Smooth muscle cell (in vitro differentiated cells): ENCODE measurements at regions not wholly inside any gene's neighbourhood (a gene's known extent, or its start where the extent isn't known, plus 50 kb on each side); places are given as distances from the start of the nearest gene placed in this dataset.

Experiments used
- DNase-seq: peaks from one replicate; lab custom pipeline; 2025; ENCODE audit not compliant: unreplicated experiment; lab: John Stamatoyannopoulos, UW
- H2AFZ ChIP-seq: fragments of 200-600 bp; sonication (generic); 2 replicates; pipeline ENCODE4 v1.6.0; 2016; ENCODE audit warnings: antibody characterized with exemption, low read depth, mild to moderate bottlenecking
- H3F3A ChIP-seq: fragments of 200-600 bp; sonication (generic); 2 replicates; pipeline ENCODE4 v1.6.0; 2017; ENCODE audit warnings: antibody characterized with exemption, low read depth
- H3K27ac ChIP-seq: fragments of 200-600 bp; sonication (generic); 2 replicates; pipeline ENCODE4 v1.5.1; 2016; ENCODE audit warnings: low read depth, mild to moderate bottlenecking
- H3K27me3 ChIP-seq: fragments of 200-600 bp; sonication (generic); 2 replicates; pipeline ENCODE4 v1.6.1; 2016; ENCODE audit warnings: low read depth, mild to moderate bottlenecking
- H3K36me3 ChIP-seq: fragments of 200-600 bp; sonication (generic); 2 replicates; pipeline ENCODE4 v1.5.1; 2016; ENCODE audit warnings: low read depth
- H3K4me1 ChIP-seq: fragments of 200-600 bp; sonication (generic); 2 replicates; pipeline ENCODE4 v1.5.1; 2016; ENCODE audit warnings: low read depth
- H3K4me2 ChIP-seq: fragments of 200-600 bp; sonication (generic); 2 replicates; pipeline ENCODE4 v1.6.0; 2016; ENCODE audit warnings: mild to moderate bottlenecking
- H3K4me3 ChIP-seq: fragments of 200-600 bp; sonication (generic); 2 replicates; pipeline ENCODE4 v1.5.1; 2016; ENCODE audit warnings: mild to moderate bottlenecking
- H3K79me2 ChIP-seq: fragments of 200-600 bp; sonication (generic); 2 replicates; pipeline ENCODE4 v1.6.0; 2016; ENCODE audit warnings: low read depth, mild to moderate bottlenecking
- H3K9ac ChIP-seq: fragments of 200-600 bp; sonication (generic); 2 replicates; pipeline ENCODE4 v1.6.0; 2016; ENCODE audit warnings: low read depth
- H3K9me3 ChIP-seq: fragments of 200-600 bp; sonication (generic); replicated peaks from 2 replicates; pipeline ENCODE4 v1.5.1; 2016; ENCODE audit warnings: low read depth
- H4K20me1 ChIP-seq: fragments of 200-600 bp; sonication (generic); 2 replicates; pipeline ENCODE4 v1.6.0; 2016; ENCODE audit warnings: low read depth
- CTCF ChIP-seq: fragments of 200-600 bp; sonication (generic); IDR thresholded peaks from 2 replicates; pipeline ENCODE4 v1.5.1; 2017; ENCODE audit warnings: borderline replicate concordance, mild to moderate bottlenecking, antibody characterized with exemption; ENCODE audit not compliant: insufficient read depth, poor library complexity, severe bottlenecking
- WGBS: methylation state at CpG from one replicate; pipeline ENCODE4 v1.1.7; 2016; ENCODE audit warnings: low lambda C conversion rate; 5-methylcytosine and 5-hydroxymethylcytosine counted together

DNA sequence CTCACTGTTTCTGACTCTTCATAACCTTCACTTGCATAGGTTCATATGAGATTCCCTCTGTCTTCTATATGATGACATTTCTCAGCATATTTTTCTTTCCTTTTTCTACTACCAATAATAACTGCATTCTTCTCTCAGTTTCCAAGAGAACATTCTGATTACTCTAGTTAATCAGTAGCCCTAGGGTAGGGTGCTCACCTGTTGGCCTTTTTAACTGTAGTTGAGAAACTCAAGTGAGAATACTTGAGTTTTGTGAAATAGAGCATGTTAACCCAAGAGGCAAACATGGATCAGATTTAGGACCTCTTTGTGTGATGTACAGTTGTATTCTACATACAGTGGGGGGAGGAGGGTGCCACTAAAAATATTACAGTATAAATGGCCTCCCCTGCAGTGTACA is 308.0 kb downstream of the CMPK2 start:
- H3K27me3 ChIP-seq: no peaks in the 10 kb centered on the region
- no peaks in the 10 kb centered on the region for H3K9me3 ChIP-seq
- no peaks in the 10 kb centered on the region for H4K20me1 ChIP-seq
- H2AFZ ChIP-seq: no peak overlapping the region
- no peak overlapping the region for H3K4me3 ChIP-seq
- no peak for TF ChIP-seq CTCF
- H3K9ac ChIP-seq: no peak overlapping the region
- H3K79me2 ChIP-seq: no peaks in the 10 kb centered on the region
- H3K4me1 ChIP-seq: peaks cover 6% of the 10 kb centered on the region
- H3K4me2 ChIP-seq: no peak overlapping the region
- no peak for DNase-seq
- no peak overlapping the region for H3K27ac ChIP-seq
- peaks cover 3% of the 10 kb centered on the region for H3F3A ChIP-seq
- no peaks in the 10 kb centered on the region for H3K36me3 ChIP-seq

GRCh38 chr2:6562771-6563170 is 302.9 kb downstream of the CMPK2 start:
- Histone ChIP-seq H3K27me3 (no peaks in the 10 kb centered on the region), H3K79me2 (no peaks in the 10 kb centered on the region), H3K9ac (no peak overlapping the region), H3K27ac (no peak overlapping the region), H3K9me3 (no peaks in the 10 kb centered on the region), H3F3A (no peaks in the 10 kb centered on the region), H4K20me1 (no peaks in the 10 kb centered on the region), H3K4me1 (no peaks in the 10 kb centered on the region), H3K4me2 (no peak overlapping the region), H2AFZ (peak overlapping the region; percentile 40), H3K36me3 (no peaks in the 10 kb centered on the region), H3K4me3 (no peak overlapping the region)
- no peak for DNase-seq
- TF ChIP-seq CTCF: no peak
- WGBS: 80% methylated on average over 7 of the region's 7 CpGs

GRCh38 chr2:6564326-6564725 is 301.4 kb downstream of the CMPK2 start:
- Histone ChIP-seq H3K27ac (no peak overlapping the region), H2AFZ (no peak overlapping the region), H3K36me3 (no peaks in the 10 kb centered on the region), H3K79me2 (no peaks in the 10 kb centered on the region), H3K9me3 (no peaks in the 10 kb centered on the region), H3K4me1 (no peaks in the 10 kb centered on the region), H4K20me1 (no peaks in the 10 kb centered on the region), H3F3A (no peaks in the 10 kb centered on the region), H3K4me2 (no peak overlapping the region), H3K9ac (no peak overlapping the region), H3K27me3 (no peaks in the 10 kb centered on the region), H3K4me3 (no peak overlapping the region)
- no peak for TF ChIP-seq CTCF
- WGBS: 96% methylated on average over 1 of the region's 1 CpG
- no peak for DNase-seq

- no peak for TF ChIP-seq CTCF
- no peak for DNase-seq
- Histone ChIP-seq H3K27ac (no peak overlapping the region), H3F3A (peaks cover 5% of the 10 kb centered on the region), H2AFZ (no peak overlapping the region), H4K20me1 (no peaks in the 10 kb centered on the region), H3K9ac (no peak overlapping the region), H3K4me3 (no peak overlapping the region), H3K36me3 (no peaks in the 10 kb centered on the region), H3K4me1 (no peaks in the 10 kb centered on the region), H3K79me2 (no peaks in the 10 kb centered on the region), H3K4me2 (no peak overlapping the region), H3K9me3 (no peaks in the 10 kb centered on the region), H3K27me3 (no peaks in the 10 kb centered on the region)
- WGBS: 90% methylated on average over 2 of the region's 2 CpGs
These were observed 291.6 kb downstream of the CMPK2 start for GRCh38 chr2:6574121-6574520.
